Stimulated activated CD4-positive, alpha-beta T cell treated with anti-CD3 and anti-CD28 coated beads, Interleukin-4, amount 100 ng/mL, for 24 hours (primary cell): ENCODE measurements at regions not wholly inside any gene's neighbourhood (a gene's known extent, or its start where the extent isn't known, plus 50 kb on each side); places are given as distances from the start of the nearest gene placed in this dataset.

Experiments
- DNase-seq: peaks from one replicate; pipeline ENCODE4 v3.0.0-alpha.2; 2020

- no peak for DNase-seq
Measured at GRCh38 chr10:58140691-58141347, 126.9 kb downstream of the IPMK start.

- no peak for DNase-seq
Measured at GRCh38 chr10:58140054-58140453, 127.6 kb downstream of the IPMK start.

GRCh38 chr10:58137813-58138212, 129.9 kb downstream of the IPMK start:
- DNase-seq, result no peak

- DNase-seq, result no peak
Measured at GRCh38 chr10:58115218-58116050, 152.3 kb downstream of the IPMK start.

- DNase-seq, result no peak
Measured at GRCh38 chr10:58109731-58110130, 158.0 kb downstream of the IPMK start.

- no peak for DNase-seq
Measured at GRCh38 chr10:58107506-58107905, 160.2 kb downstream of the IPMK start.

- no peak for DNase-seq
Measured at GRCh38 chr10:58106211-58107035, 161.3 kb downstream of the IPMK start.

- DNase-seq, result no peak
Measured at GRCh38 chr10:58104351-58104751, 163.3 kb downstream of the IPMK start.

GRCh38 chr10:58102897-58103296, 164.8 kb downstream of the IPMK start:
- no peak for DNase-seq

- DNase-seq, result no peak
Measured at GRCh38 chr10:58101682-58102081, 166.0 kb downstream of the IPMK start.

- no peak for DNase-seq
Measured at GRCh38 chr10:58094985-58095718, 172.5 kb downstream of the IPMK start.

GRCh38 chr10:58091886-58092285, 175.8 kb downstream of the IPMK start:
- no peak for DNase-seq

- no peak for DNase-seq
Measured at GRCh38 chr10:58089739-58090138, 178.0 kb downstream of the IPMK start.

GRCh38 chr10:58087896-58088295, 179.8 kb downstream of the IPMK start:
- no peak for DNase-seq

- no peak for DNase-seq
Measured at GRCh38 chr10:58086763-58087150, 180.9 kb downstream of the IPMK start.

GRCh38 chr10:58086144-58086762, 181.4 kb downstream of the IPMK start:
- DNase-seq, result no peak

GRCh38 chr10:58082248-58082647, 185.4 kb downstream of the IPMK start:
- DNase-seq, result no peak

GRCh38 chr10:58081353-58081752, 186.3 kb downstream of the IPMK start:
- no peak for DNase-seq

- no peak for DNase-seq
Measured at GRCh38 chr10:58079461-58079860, 188.2 kb downstream of the IPMK start.

- no peak for DNase-seq
Measured at GRCh38 chr10:58072634-58073033, 195.1 kb downstream of the IPMK start.

- no peak for DNase-seq
Measured at GRCh38 chr10:58070956-58071355, 196.7 kb downstream of the IPMK start.

- DNase-seq, result no peak
Measured at GRCh38 chr10:58068809-58069208, 198.9 kb downstream of the IPMK start.
